ENCODE measurements at regions not wholly inside any gene's neighbourhood (a gene's known extent, or its start where the extent isn't known, plus 50 kb on each side); places are given as distances from the start of the nearest gene placed in this dataset.

GRCh38 chr1:214856843-214857242 lies 225.7 kb upstream of the KCNK2 start (continued):
- TF ChIP-seq POLR2AphosphoS5 (IDR thresholded peaks at IDR 0.05; ENCODE audit: low read depth, low read length) (no peak), SP4 (IDR thresholded peaks at IDR 0.05; ENCODE audit: low read length) (no peak)
